HEK293T (cell line): ENCODE measurements at regions not wholly inside any gene's neighbourhood (a gene's known extent, or its start where the extent isn't known, plus 50 kb on each side); places are given as distances from the start of the nearest gene placed in this dataset.

Source experiments
- ARNT ChIP-seq: fragments of 450-650 bp; IDR thresholded peaks from 2 replicates; pipeline ENCODE4 v1.6.1; 2017; ENCODE audit warnings: mild to moderate bottlenecking
- BHLHE40 ChIP-seq: fragments of 450-650 bp; IDR thresholded peaks from 2 replicates; pipeline ENCODE4 v1.6.1; 2016; ENCODE audit warnings: mild to moderate bottlenecking, moderate library complexity, borderline replicate concordance
- CTBP1 ChIP-seq: fragments of 450-650 bp; IDR thresholded peaks from 2 replicates; pipeline ENCODE4 v1.6.1; 2016; ENCODE audit warnings: borderline replicate concordance
- ELF4 ChIP-seq: fragments of 450-650 bp; IDR thresholded peaks from 2 replicates; pipeline ENCODE4 v1.6.1; 2017; ENCODE audit warnings: antibody characterized with exemption
- FOXA1 ChIP-seq: fragments of 450-650 bp; IDR thresholded peaks from 2 replicates; pipeline ENCODE4 v1.6.1; 2016; ENCODE audit warnings: mild to moderate bottlenecking
- FOXM1 ChIP-seq: fragments of 450-650 bp; IDR thresholded peaks from 2 replicates; pipeline ENCODE4 v1.6.1; 2017; ENCODE audit warnings: mild to moderate bottlenecking, borderline replicate concordance
- HDGF ChIP-seq: fragments of 450-650 bp; IDR thresholded peaks from 2 replicates; pipeline ENCODE4 v1.6.1; 2017; ENCODE audit warnings: antibody characterized with exemption, borderline replicate concordance
- L3MBTL2 ChIP-seq: fragments of 450-650 bp; conservative IDR thresholded peaks from 2 replicates; pipeline ENCODE4 v1.6.1; 2016; ENCODE audit warnings: mild to moderate bottlenecking
- LEF1 ChIP-seq: fragments of 450-650 bp; IDR thresholded peaks from 2 replicates; pipeline ENCODE4 v1.6.1; 2017; ENCODE audit warnings: mild to moderate bottlenecking, borderline replicate concordance
- PKNOX1 ChIP-seq: fragments of 450-650 bp; IDR thresholded peaks from 2 replicates; pipeline ENCODE4 v1.6.1; 2016
- SP1 ChIP-seq: fragments of 450-650 bp; IDR thresholded peaks from 2 replicates; pipeline ENCODE4 v1.6.1; 2017
- SUZ12 ChIP-seq: fragments of 450-650 bp; IDR thresholded peaks from 2 replicates; pipeline ENCODE4 v1.6.1; 2016; ENCODE audit warnings: mild to moderate bottlenecking
- TARDBP ChIP-seq: fragments of 450-650 bp; IDR thresholded peaks from 2 replicates; pipeline ENCODE4 v1.6.1; 2016
- ZNF384 ChIP-seq: fragments of 450-650 bp; IDR thresholded peaks from 2 replicates; pipeline ENCODE4 v1.6.1; 2016

- TF ChIP-seq CTBP1 (no peak), TARDBP (no peak), SP1 (no peak), BHLHE40 (no peak), ELF4 (no peak), SUZ12 (no peak), FOXM1 (no peak), PKNOX1 (no peak), LEF1 (no peak), FOXA1 (no peak), L3MBTL2 (no peak), ZNF384 (no peak), HDGF (no peak), ARNT (no peak)
Observed at GRCh38 chr10:128852449-128852848, 614.6 kb upstream of the MGMT start.
